GM12872 (cell line): ENCODE measurements at regions not wholly inside any gene's neighbourhood (a gene's known extent, or its start where the extent isn't known, plus 50 kb on each side); places are given as distances from the start of the nearest gene placed in this dataset.

Source experiments
- CTCF ChIP-seq: IDR thresholded peaks from 3 replicates; pipeline ENCODE4 v1.5.1; 2011; ENCODE audit warnings: low read depth, mild to moderate bottlenecking, low read length, moderate library complexity; ENCODE audit not compliant: insufficient read depth

DNA sequence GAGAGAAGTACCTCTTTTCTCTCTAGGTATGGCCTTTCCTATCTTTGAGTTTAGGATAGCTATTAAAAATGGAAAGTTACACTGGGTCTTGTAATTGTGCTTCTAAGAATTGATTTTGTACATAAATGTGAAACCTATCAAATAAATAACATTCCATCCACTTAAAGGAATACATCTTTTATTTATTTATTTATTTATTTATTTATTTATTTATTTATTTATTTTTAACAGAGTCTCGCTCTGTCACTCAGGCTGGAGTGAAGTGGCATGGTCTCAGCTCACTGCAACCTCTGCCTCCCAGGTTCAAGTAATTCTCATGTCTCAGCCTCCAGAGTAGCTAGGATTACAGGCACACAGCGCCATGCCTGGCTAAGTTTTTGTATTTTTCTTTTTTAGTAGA is 1114.0 kb upstream of the EEF2KMT start:
- TF ChIP-seq CTCF = no peak

DNA sequence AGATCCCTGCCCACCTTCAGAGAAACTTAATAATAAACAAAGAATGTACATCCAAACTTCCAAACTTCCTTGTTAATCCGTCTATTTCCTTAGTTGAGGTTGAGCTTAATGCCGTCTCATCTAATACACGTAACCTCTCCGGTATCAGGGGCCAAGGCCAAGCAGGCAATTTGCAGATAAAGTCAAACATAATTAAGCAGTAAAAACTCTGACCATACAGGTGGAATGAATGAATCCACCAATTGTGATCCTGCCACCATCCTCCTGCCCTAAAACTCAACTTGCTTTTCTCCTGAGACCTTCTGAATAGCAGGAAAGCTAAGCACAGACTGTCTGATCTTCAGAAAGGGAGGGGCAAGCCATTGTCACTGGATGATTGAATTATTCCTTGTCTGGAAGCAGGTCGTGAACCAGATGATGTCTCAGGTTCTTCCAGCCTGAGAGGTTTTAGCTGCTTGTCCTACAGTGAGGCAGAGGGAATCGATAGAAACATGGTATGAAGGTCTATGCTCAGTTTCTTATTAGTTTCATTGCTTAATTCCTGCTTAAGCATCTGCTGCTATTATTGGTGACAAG is 1111.8 kb upstream of the EEF2KMT start:
- no peak for TF ChIP-seq CTCF

DNA sequence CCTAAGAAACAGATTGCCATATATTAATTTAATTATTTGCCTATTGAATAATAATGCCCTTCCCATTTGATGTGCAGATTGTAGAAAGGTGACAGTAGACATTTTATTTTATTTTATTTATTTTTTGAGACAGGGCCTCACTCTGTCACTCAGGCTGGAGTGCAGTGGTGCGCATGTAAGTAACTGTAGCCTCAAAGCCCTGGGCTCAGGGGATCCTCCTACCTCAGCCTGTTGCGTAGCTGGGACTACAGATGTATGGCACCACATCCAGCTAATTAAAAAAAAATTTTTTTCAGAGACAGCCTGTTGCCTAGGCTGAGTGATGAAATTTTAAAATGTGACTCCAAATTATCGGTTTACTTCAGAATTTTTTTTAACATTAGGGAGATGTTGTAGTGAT is 1110.0 kb upstream of the EEF2KMT start:
- TF ChIP-seq CTCF = no peak

DNA sequence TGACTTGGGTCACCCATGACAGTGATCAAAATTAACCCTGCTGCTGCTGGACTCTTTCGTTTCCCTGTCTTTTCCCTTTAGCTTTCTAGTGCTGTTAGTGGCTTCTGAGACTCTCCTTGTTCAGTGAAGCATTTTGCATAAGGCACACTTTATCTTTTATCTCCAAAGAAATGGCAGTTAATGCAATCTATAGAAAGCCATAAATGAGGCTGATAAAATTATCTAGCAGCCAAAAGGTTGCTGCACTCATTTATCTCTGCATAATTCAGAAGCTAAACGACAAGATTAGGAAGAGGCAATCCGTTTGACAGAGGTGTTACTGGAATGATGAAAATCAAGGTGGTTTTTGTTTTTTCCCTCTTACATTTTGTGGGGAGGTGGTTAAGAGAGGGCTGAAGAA is 1109.5 kb upstream of the EEF2KMT start:
- TF ChIP-seq CTCF = no peak

GRCh38 chr16:6206080-6206479 is 1108.5 kb upstream of the EEF2KMT start:
- no peak for TF ChIP-seq CTCF

- no peak for TF ChIP-seq CTCF
Measured at GRCh38 chr16:6204945-6205344, 1107.3 kb upstream of the EEF2KMT start.

GRCh38 chr16:6200861-6201260 is 1103.3 kb upstream of the EEF2KMT start:
- TF ChIP-seq CTCF = no peak
